HEK293T (cell line): ENCODE measurements at regions not wholly inside any gene's neighbourhood (a gene's known extent, or its start where the extent isn't known, plus 50 kb on each side); places are given as distances from the start of the nearest gene placed in this dataset.
"Not testable (repeated sequence)": the region's sequence is repeated elsewhere in the genome, so short reads cannot be mapped to it uniquely, and the experiment has no call there.

Experiments
- CTCF ChIA-PET: fragments of 350-600 bp; formaldehyde crosslinking; extraction: SDS; loops from one replicate; lab custom pipeline; 2021; ENCODE audit warnings: antibody characterized with exemption, inconsistent platforms; lab: Yijun Ruan, JAX
- POLR2A ChIA-PET: fragments of 350-600 bp; formaldehyde crosslinking; extraction: SDS; loops from one replicate; lab custom pipeline; 2020; ENCODE audit warnings: antibody characterized with exemption, inconsistent platforms; lab: Yijun Ruan, JAX
- DNase-seq: peaks from one replicate; pipeline ENCODE4 v3.0.0; 2012; ENCODE audit warnings: mixed read lengths; ENCODE audit errors: extremely low spot score
- ARNT ChIP-seq: fragments of 450-650 bp; IDR thresholded peaks from 2 replicates; pipeline ENCODE4 v1.6.1; 2017; ENCODE audit warnings: mild to moderate bottlenecking
- BHLHE40 ChIP-seq: fragments of 450-650 bp; IDR thresholded peaks from 2 replicates; pipeline ENCODE4 v1.6.1; 2016; ENCODE audit warnings: mild to moderate bottlenecking, moderate library complexity, borderline replicate concordance
- CTBP1 ChIP-seq: fragments of 450-650 bp; IDR thresholded peaks from 2 replicates; pipeline ENCODE4 v1.6.1; 2016; ENCODE audit warnings: borderline replicate concordance
- ELF4 ChIP-seq: fragments of 450-650 bp; IDR thresholded peaks from 2 replicates; pipeline ENCODE4 v1.6.1; 2017; ENCODE audit warnings: antibody characterized with exemption
- FOXA1 ChIP-seq: fragments of 450-650 bp; IDR thresholded peaks from 2 replicates; pipeline ENCODE4 v1.6.1; 2016; ENCODE audit warnings: mild to moderate bottlenecking
- FOXK2 ChIP-seq: fragments of 450-650 bp; IDR thresholded peaks from 2 replicates; pipeline ENCODE4 v1.6.1; 2016; ENCODE audit warnings: mild to moderate bottlenecking
- FOXM1 ChIP-seq: fragments of 450-650 bp; IDR thresholded peaks from 2 replicates; pipeline ENCODE4 v1.6.1; 2017; ENCODE audit warnings: mild to moderate bottlenecking, borderline replicate concordance
- HDGF ChIP-seq: fragments of 450-650 bp; IDR thresholded peaks from 2 replicates; pipeline ENCODE4 v1.6.1; 2017; ENCODE audit warnings: antibody characterized with exemption, borderline replicate concordance
- L3MBTL2 ChIP-seq: fragments of 450-650 bp; conservative IDR thresholded peaks from 2 replicates; pipeline ENCODE4 v1.6.1; 2016; ENCODE audit warnings: mild to moderate bottlenecking
- LEF1 ChIP-seq: fragments of 450-650 bp; IDR thresholded peaks from 2 replicates; pipeline ENCODE4 v1.6.1; 2017; ENCODE audit warnings: mild to moderate bottlenecking, borderline replicate concordance
- NFRKB ChIP-seq: fragments of 450-650 bp; IDR thresholded peaks from 2 replicates; pipeline ENCODE4 v1.6.1; 2016; ENCODE audit warnings: mild to moderate bottlenecking, moderate library complexity
- PKNOX1 ChIP-seq: fragments of 450-650 bp; IDR thresholded peaks from 2 replicates; pipeline ENCODE4 v1.6.1; 2016
- SP1 ChIP-seq: fragments of 450-650 bp; IDR thresholded peaks from 2 replicates; pipeline ENCODE4 v1.6.1; 2017
- SUZ12 ChIP-seq: fragments of 450-650 bp; IDR thresholded peaks from 2 replicates; pipeline ENCODE4 v1.6.1; 2016; ENCODE audit warnings: mild to moderate bottlenecking
- TARDBP ChIP-seq: fragments of 450-650 bp; IDR thresholded peaks from 2 replicates; pipeline ENCODE4 v1.6.1; 2016
- ZNF384 ChIP-seq: fragments of 450-650 bp; IDR thresholded peaks from 2 replicates; pipeline ENCODE4 v1.6.1; 2016

GRCh38 chr15:95770196-95770595 is 560.3 kb upstream of the NR2F2 start:
- TF ChIP-seq SUZ12 = no peak
- no peak for TF ChIP-seq PKNOX1
- TF ChIP-seq LEF1 = no peak
- no peak for TF ChIP-seq FOXA1
- no peak for TF ChIP-seq HDGF
- no peak for TF ChIP-seq ZNF384
- no peak for TF ChIP-seq NFRKB
- TF ChIP-seq FOXK2 = no peak
- no peak for TF ChIP-seq ELF4
- TF ChIP-seq TARDBP = no peak
- TF ChIP-seq CTBP1 = no peak
- CTCF ChIA-PET = no interaction called here
- POLR2A ChIA-PET = no interaction called here
- no peak for DNase-seq

- no peak for TF ChIP-seq NFRKB
- POLR2A ChIA-PET = no interaction called here
These were observed 557.5 kb upstream of the NR2F2 start for GRCh38 chr15:95772982-95773381.

GRCh38 chr15:95784508-95784907 is 546.0 kb upstream of the NR2F2 start:
- ChIA-PET CTCF (no interaction called here), POLR2A (no interaction called here)
- TF ChIP-seq CTBP1 = no peak
- no peak for TF ChIP-seq NFRKB
- TF ChIP-seq SP1 = no peak
- no peak for TF ChIP-seq HDGF
- no peak for TF ChIP-seq TARDBP
- no peak for TF ChIP-seq SUZ12
- no peak for TF ChIP-seq FOXM1
- TF ChIP-seq LEF1 = no peak
- TF ChIP-seq BHLHE40 = no peak
- no peak for TF ChIP-seq ELF4
- no peak for TF ChIP-seq ZNF384
- TF ChIP-seq FOXA1 = no peak
- no peak for TF ChIP-seq ARNT
- TF ChIP-seq FOXK2 = no peak
- no peak for TF ChIP-seq L3MBTL2
- no peak for DNase-seq

More at GRCh38 chr15:95772982-95773381, 557.5 kb upstream of the NR2F2 start:
- no peak for DNase-seq
- CTCF ChIA-PET = interaction anchor here (0.7 kb wide), 1 partner anchor 305 kb away, joined by 3 read pairs; no protein-coding TSS in a partner anchor

- DNase-seq, POLR2A ChIA-PET, CTCF ChIA-PET: not testable (repeated sequence)
These were observed 545.2 kb upstream of the NR2F2 start for GRCh38 chr15:95785276-95785675.

GRCh38 chr15:95793231-95793630 is 537.3 kb upstream of the NR2F2 start:
- TF ChIP-seq FOXA1 (no peak), SUZ12 (no peak), PKNOX1 (no peak), ZNF384 (no peak), FOXK2 (no peak), LEF1 (no peak), NFRKB (no peak)
- ChIA-PET CTCF (no interaction called here), POLR2A (no interaction called here)
- DNase-seq = no peak

- TF ChIP-seq FOXK2 (no peak), SP1 (no peak), ARNT (no peak), HDGF (no peak), ZNF384 (no peak), L3MBTL2 (no peak), FOXM1 (no peak), NFRKB (no peak), FOXA1 (no peak), LEF1 (no peak), SUZ12 (no peak), CTBP1 (no peak), TARDBP (no peak), ELF4 (no peak), PKNOX1 (no peak), BHLHE40 (no peak)
- ChIA-PET CTCF (no interaction called here), POLR2A (no interaction called here)
- no peak for DNase-seq
These were observed 535.1 kb upstream of the NR2F2 start for GRCh38 chr15:95795386-95795785.

- DNase-seq = no peak
These were observed 531.0 kb upstream of the NR2F2 start for GRCh38 chr15:95799286-95800200.

More at GRCh38 chr15:95799286-95800200, 531.0 kb upstream of the NR2F2 start:
- POLR2A ChIA-PET = no interaction called here
- CTCF ChIA-PET = no interaction called here
- TF ChIP-seq PKNOX1 (no peak), LEF1 (no peak), ARNT (no peak), SP1 (no peak), FOXA1 (no peak), BHLHE40 (no peak), ELF4 (no peak), HDGF (no peak), TARDBP (no peak), ZNF384 (no peak), FOXK2 (no peak), FOXM1 (no peak), L3MBTL2 (no peak), SUZ12 (no peak)
